ENCODE measurements at regions not wholly inside any gene's neighbourhood (a gene's known extent, or its start where the extent isn't known, plus 50 kb on each side); places are given as distances from the start of the nearest gene placed in this dataset.

- no TSS peak for BruUV-seq (replicated peaks)
- POLR2A ChIA-PET: no interaction called here
- H2AFZ ChIP-seq (ENCODE audit: low read depth, low read length): no peak overlapping the region
- no peaks in the 10 kb centered on the region for H3K79me2 ChIP-seq (ENCODE audit: control insufficient read depth, insufficient read depth, low read length)
- dilution Hi-C loops (cut with MboI; ENCODE audit: extremely low pct_ligation_motif_present, low sequenced_read_pairs) (no loop called here), intact Hi-C loops (cut with micrococcal nuclease) (no loop called here)
- no peak overlapping the region for H3K4me3 ChIP-seq (replicated peaks in 1 of 3; ENCODE audit: insufficient read depth in 1 of 3, low read depth in 1 of 3, low read length in 3 of 3)
- DNase-seq (ENCODE audit: low read depth, low spot score) (no peak), FAIRE-seq (no peak)
- H4K20me1 ChIP-seq (replicated peaks; ENCODE audit: control insufficient read depth, extremely low read depth, insufficient read depth, low read length): no peaks in the 10 kb centered on the region
- CTCF ChIA-PET: no interaction called here
- no peaks in the 10 kb centered on the region for H3K9me1 ChIP-seq (replicated peaks; ENCODE audit: control insufficient read depth, extremely low read depth, insufficient read depth, low read length)
- no peaks in the 10 kb centered on the region for H3K36me3 ChIP-seq (ENCODE audit: control insufficient read depth in 2 of 2, extremely low read depth in 1 of 2, insufficient read depth in 2 of 2, low read length in 2 of 2)
- H3K9me3 ChIP-seq (replicated peaks; ENCODE audit: control insufficient read depth, insufficient read depth, low read length): no peaks in the 10 kb centered on the region
- H3K27me3 ChIP-seq (ENCODE audit: control insufficient read depth in 2 of 2, insufficient read depth in 2 of 2, low read length in 2 of 2): no peaks in the 10 kb centered on the region
- TF ChIP-seq POLR2AphosphoS5 (IDR thresholded peaks at IDR 0.05; ENCODE audit: insufficient read depth, low read depth, low read length) (no peak), EZH2 (IDR thresholded peaks at IDR 0.05; ENCODE audit: borderline replicate concordance, low read depth, low read length, severe bottlenecking) (no peak), JUN (IDR thresholded peaks at IDR 0.05; ENCODE audit: borderline replicate concordance, insufficient read depth, insufficient read length, low read depth) (no peak), MAX (IDR thresholded peaks at IDR 0.05; ENCODE audit: insufficient read depth, insufficient read length) (no peak), POLR2A (IDR thresholded peaks at IDR 0.05; ENCODE audit: low read depth, low read length) (no peak), MYC (IDR thresholded peaks at IDR 0.05; ENCODE audit: low read depth, low read length) (no peak), FOS (IDR thresholded peaks at IDR 0.05; ENCODE audit: borderline replicate concordance, insufficient read depth, low read length) (no peak), GATA2 (IDR thresholded peaks at IDR 0.05; ENCODE audit: insufficient read depth, insufficient read length, low read depth, low read length) (no peak), CTCF (IDR thresholded peaks at IDR 0.05; ENCODE audit: extremely low read depth in 1 of 2, insufficient read depth in 1 of 2, low read depth in 1 of 2, low read length in 2 of 2) (no peak)
- no peak overlapping the region for H3K27ac ChIP-seq (ENCODE audit: insufficient read depth, low read depth, low read length)
- H3K9ac ChIP-seq (replicated peaks; ENCODE audit: extremely low read depth, insufficient read depth, low read length): no peak overlapping the region
- no peak overlapping the region for H3K4me2 ChIP-seq (ENCODE audit: insufficient read depth, low read length)
- no peaks in the 10 kb centered on the region for H3K4me1 ChIP-seq (ENCODE audit: control insufficient read depth, extremely low read depth, insufficient read depth, low read length)
Measured at GRCh38 chr4:57437649-57438048, 327.5 kb upstream of the IGFBP7 start.

Measured in endothelial cell of umbilical vein (primary cell).